Activated naive CD8-positive, alpha-beta T cell treated with anti-CD3 and anti-CD28 coated beads, Interleukin-2, amount 10 ng/mL, durations not matched to agents 7 days and 5 days (primary cell): ENCODE measurements at regions not wholly inside any gene's neighbourhood (a gene's known extent, or its start where the extent isn't known, plus 50 kb on each side); places are given as distances from the start of the nearest gene placed in this dataset.

ENCODE experiments used
- ATAC-seq: fragments of 150-1000 bp; cut with Tn5 transposase; one replicate; pipeline ENCODE4 v1.10.0; 2021; ENCODE audit warnings: low read depth, moderate library complexity
- POLR2A ChIA-PET: fragments of 350-600 bp; sonication (Branson Sonifier 250); formaldehyde crosslinking; loops from one replicate; lab custom pipeline; 2021; ENCODE audit warnings: antibody characterized with exemption; lab: Charles Lee
- DNase-seq: peaks from one replicate; pipeline ENCODE4 v3.0.0; 2021
- H3K27ac Mint-ChIP-seq: one replicate; pipeline ENCODE4 v1.8.0; 2022; ENCODE audit warnings: mild to moderate bottlenecking, mixed read lengths
- H3K27me3 Mint-ChIP-seq: one replicate; pipeline ENCODE4 v1.8.0; 2022; ENCODE audit warnings: mild to moderate bottlenecking, moderate library complexity, mixed read lengths
- H3K36me3 Mint-ChIP-seq: one replicate; pipeline ENCODE4 v1.8.0; 2021; ENCODE audit warnings: mild to moderate bottlenecking, mixed read lengths
- H3K4me1 Mint-ChIP-seq: one replicate; pipeline ENCODE4 v1.8.0; 2021; ENCODE audit warnings: mixed read lengths
- H3K4me3 Mint-ChIP-seq: one replicate; pipeline ENCODE4 v1.8.0; 2022; ENCODE audit warnings: mild to moderate bottlenecking, moderate library complexity, mixed read lengths
- H3K9me3 Mint-ChIP-seq: one replicate; pipeline ENCODE4 v1.8.0; 2021; ENCODE audit warnings: mixed read lengths

DNA sequence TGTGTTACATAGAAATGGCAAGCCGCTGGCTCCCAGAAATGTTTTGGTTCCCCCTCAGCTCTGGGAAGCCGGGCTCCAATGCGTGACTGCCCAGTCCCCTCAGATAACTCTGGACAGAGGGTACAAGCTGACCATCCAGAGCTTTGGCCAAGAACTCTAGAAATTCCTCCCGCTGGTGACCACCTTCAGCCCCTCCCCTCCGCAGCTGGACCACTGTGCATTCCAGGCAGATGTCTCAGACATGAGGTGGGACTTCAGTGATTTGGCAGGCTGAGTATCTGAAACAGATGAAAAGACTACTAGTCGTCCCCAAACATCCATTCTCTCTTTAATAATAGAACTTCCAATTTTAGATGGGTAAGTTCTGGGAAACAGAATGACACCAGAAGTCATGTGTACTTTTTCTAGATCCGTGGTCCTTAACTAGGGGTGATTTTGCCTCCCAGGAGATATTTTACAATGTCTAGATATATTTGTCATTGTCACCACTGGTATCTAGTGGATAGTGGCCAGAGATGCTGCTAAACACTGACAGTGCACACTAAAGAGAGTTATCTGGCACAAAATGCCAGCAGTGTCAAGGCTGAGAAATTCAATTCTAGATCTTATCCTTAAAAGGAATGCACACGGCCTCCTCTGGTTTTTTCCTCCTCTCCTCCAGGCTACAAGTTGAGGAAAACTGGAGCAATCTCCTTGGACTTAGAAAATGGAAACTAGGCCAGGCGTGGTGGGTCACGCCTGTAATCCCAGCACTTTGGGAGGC lies 294.3 kb downstream of the SRBD1 start:
- POLR2A ChIA-PET: no interaction called here
- H3K4me1 Mint-ChIP-seq: no peaks in the 10 kb centered on the region
- no peak for ATAC-seq
- H3K36me3 Mint-ChIP-seq: no peaks in the 10 kb centered on the region
- no peaks in the 10 kb centered on the region for H3K9me3 Mint-ChIP-seq
- H3K4me3 Mint-ChIP-seq: no peak overlapping the region
- no peaks in the 10 kb centered on the region for H3K27me3 Mint-ChIP-seq
- H3K27ac Mint-ChIP-seq: no peak overlapping the region
- DNase-seq: no peak

DNA sequence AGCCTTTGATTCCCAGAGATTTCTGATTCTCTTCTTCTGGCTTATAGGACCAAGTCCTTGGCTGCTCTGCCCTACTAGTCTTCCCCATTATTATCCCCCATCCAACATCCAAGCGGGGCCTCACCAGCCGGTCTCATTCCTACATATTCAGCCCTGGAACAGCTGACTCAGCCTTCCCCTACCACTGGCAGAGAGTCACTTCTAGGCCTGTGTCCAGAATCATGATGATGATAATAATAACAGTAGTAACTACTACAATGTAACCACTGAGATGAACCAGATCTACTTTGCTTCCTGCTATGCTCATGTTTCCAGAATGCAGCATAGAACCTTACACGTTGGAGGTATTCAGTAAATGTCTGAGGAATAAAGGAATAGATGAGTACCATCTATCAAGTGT lies 295.2 kb downstream of the SRBD1 start:
- Mint-ChIP-seq H3K27me3 (no peaks in the 10 kb centered on the region), H3K36me3 (no peaks in the 10 kb centered on the region), H3K27ac (no peak overlapping the region), H3K4me3 (no peak overlapping the region), H3K4me1 (no peaks in the 10 kb centered on the region), H3K9me3 (no peaks in the 10 kb centered on the region)
- ATAC-seq (no peak), DNase-seq (no peak)
- POLR2A ChIA-PET: no interaction called here

DNA sequence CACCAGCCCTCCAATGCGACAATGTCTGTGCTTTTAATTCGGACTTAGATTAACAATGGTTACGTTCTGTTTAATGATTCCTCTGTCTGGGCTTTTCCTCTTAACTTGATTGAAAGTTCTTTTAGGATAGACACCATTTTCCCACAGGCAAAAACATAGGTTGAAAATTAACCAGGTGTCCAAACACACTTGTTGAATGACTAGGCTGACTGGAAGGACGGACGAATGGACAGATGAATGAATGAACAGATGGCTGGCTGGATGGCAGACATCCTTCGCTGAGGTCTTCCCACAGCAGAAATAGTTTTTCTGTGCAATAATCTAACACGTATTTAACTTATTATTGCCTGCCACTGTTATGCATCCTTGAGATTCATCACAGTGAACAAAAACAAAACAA lies 298.8 kb downstream of the SRBD1 start:
- Mint-ChIP-seq H3K27me3 (no peaks in the 10 kb centered on the region), H3K36me3 (no peaks in the 10 kb centered on the region), H3K9me3 (no peaks in the 10 kb centered on the region), H3K4me3 (no peak overlapping the region), H3K4me1 (no peaks in the 10 kb centered on the region), H3K27ac (no peak overlapping the region)
- ATAC-seq (no peak), DNase-seq (no peak)
- POLR2A ChIA-PET: no interaction called here

DNA sequence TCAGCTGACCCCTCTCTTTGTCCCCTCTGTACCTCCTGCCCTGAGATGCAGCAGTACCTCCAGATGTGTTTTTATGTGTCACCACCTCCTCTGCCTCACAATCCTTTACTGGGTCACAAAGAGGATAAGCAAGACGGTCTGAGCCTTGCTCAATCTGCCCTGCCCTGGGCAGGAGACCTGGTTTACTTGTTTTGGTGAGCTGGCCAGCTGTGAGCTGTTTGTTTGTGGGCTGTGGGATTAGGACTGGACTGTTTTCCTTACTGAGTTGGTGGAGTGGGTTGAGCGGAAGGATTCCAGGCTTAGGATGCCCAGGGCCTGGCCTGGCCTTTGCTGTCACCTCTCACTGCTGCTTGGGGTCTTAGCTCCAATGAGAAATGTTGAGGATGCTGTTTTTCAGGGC lies 299.5 kb downstream of the SRBD1 start:
- no peak for ATAC-seq
- no peaks in the 10 kb centered on the region for H3K36me3 Mint-ChIP-seq
- no peak overlapping the region for H3K27ac Mint-ChIP-seq
- POLR2A ChIA-PET: no interaction called here
- H3K27me3 Mint-ChIP-seq: no peaks in the 10 kb centered on the region
- no peak overlapping the region for H3K4me3 Mint-ChIP-seq
- no peak for DNase-seq
- H3K9me3 Mint-ChIP-seq: no peaks in the 10 kb centered on the region
- H3K4me1 Mint-ChIP-seq: no peaks in the 10 kb centered on the region

DNA sequence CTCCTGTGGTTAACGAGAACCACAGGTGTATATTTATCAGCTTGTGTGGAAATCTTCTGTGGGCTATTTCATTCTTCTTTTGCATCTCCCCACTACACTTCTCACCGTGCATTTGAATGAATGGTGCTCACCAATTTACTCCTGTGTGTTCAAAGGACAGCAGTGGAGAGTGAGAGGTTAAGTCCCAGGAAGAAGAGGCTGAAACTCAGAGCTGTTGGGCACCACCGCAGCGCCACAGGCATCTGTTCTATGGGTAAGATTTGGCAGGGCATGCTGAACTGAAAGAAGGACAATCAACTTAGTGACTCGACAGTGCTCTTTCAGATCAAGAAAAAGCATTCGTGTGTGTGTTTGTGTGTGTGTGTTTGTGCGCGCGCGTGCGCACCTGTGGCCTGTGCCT lies 297.9 kb upstream of the SIX2 start:
- H3K27ac Mint-ChIP-seq: no peak overlapping the region
- no peak overlapping the region for H3K4me3 Mint-ChIP-seq
- POLR2A ChIA-PET: no interaction called here
- no peaks in the 10 kb centered on the region for H3K36me3 Mint-ChIP-seq
- ATAC-seq (no peak), DNase-seq (no peak)
- H3K9me3 Mint-ChIP-seq: no peaks in the 10 kb centered on the region
- H3K4me1 Mint-ChIP-seq: peaks cover 2% of the 10 kb centered on the region
- peaks cover 12% of the 10 kb centered on the region for H3K27me3 Mint-ChIP-seq

DNA sequence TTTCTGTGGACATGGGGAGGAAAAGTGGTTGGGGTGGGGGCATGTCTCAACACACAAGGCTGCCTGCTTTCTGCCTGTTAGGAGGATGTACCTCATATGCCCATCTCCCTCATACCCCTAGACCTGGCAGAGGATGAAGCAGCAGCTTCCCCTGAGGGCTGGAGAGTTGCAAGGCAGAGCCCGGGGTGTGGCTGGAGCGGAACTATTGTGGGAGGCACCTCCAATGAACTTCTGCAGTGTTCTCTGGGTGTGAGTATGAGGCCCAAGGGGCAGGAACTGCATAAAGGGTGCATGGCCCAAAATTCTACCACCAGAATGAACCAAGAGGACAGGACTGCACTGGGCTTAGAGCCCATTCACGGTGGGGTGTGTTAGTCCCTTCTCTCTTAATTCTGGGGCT lies 296.3 kb upstream of the SIX2 start:
- POLR2A ChIA-PET: no interaction called here
- Mint-ChIP-seq H3K27me3 (peaks cover 12% of the 10 kb centered on the region), H3K36me3 (no peaks in the 10 kb centered on the region), H3K4me3 (no peak overlapping the region), H3K27ac (no peak overlapping the region), H3K9me3 (no peaks in the 10 kb centered on the region), H3K4me1 (peaks cover 2% of the 10 kb centered on the region)
- no peak for DNase-seq
- no peak for ATAC-seq

DNA sequence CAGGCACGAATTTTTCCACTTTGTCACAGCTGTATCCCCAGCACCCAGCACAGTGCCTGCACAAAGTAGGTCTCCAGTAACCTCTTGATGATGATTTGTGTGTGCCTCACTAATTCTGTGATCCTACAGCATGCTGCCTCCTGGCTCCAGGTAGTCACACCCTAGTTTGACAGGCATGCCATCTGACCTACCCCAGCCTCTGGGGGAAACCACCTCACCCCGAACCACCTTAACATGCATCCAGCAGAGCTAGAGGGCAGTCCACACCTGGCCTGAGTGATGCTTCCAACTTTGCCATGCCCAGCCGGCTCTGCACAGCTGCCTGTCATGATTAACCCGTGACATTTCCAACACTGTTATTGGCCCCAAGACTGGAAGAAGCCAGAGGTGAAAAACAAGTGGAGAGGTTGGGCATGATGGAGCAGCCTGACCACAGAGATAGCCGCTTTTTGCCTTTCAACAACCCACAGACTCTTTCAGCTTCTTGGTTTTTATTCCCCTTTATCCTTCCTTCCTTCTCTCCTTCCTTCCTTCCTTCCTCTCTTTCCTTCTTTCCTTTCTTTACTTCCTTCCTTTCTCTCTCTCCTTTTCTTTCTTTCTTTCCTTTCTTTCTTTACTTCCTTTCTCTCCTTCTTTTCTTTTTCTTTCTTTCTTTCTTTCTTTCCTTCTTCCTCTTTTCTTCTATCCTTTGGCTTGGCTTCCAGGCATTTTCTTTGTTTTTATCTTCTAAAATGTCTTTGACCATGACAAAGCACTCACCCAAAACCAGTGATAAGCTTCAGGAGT lies 294.4 kb upstream of the SIX2 start:
- ATAC-seq: no peak
- DNase-seq: no peak
- Mint-ChIP-seq H3K27me3 (peaks cover 12% of the 10 kb centered on the region), H3K27ac (no peak overlapping the region), H3K4me1 (peaks cover 2% of the 10 kb centered on the region), H3K9me3 (no peaks in the 10 kb centered on the region), H3K36me3 (no peaks in the 10 kb centered on the region), H3K4me3 (no peak overlapping the region)
- POLR2A ChIA-PET: no interaction called here

DNA sequence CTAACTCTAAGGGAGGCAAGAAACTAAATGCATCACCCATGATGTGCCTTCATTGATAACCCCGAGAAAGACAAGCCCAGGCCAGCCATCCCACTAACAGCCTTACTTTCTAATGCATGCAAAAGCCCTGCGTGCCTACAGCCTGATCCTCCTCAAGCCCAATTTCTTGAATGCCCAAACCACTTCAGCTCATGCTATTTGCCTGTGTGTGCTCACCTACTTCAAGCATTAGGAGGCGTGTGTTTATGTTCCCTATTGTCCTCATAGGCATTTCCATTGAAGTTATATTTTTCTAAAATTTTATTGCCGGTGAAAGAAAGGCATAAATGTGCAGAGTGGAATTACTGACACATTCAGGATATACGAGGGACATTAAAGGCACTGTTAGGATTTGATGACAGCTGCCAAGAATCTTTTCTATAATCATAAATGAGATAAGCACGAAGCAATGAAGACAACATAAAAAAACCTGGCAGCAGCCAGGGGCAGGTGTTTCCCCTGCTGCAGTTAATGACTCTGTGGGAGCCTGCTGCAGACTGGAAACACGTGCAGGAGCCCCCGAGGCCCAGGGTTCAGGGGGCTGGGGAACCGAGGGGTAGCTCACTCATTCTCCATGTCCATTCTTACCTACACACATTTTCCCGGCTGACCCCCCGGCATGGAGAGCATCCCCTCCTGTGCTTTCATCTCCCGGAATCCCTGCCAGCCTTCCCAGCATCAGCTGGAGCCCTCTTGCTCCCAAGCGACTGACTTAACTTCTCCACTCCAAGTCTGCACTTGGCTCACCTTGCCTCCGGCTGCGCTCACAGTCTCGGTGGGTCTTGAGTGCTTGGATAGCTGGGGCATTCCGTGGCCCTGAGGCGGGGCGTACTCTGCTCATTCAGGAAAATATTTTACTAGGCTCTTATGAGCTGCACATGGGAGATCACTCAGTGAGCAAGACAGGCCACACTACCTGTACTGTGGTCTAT lies 292.3 kb upstream of the SIX2 start:
- DNase-seq: no peak
- no peak overlapping the region for H3K4me3 Mint-ChIP-seq
- peaks cover 2% of the 10 kb centered on the region for H3K4me1 Mint-ChIP-seq
- H3K9me3 Mint-ChIP-seq: no peaks in the 10 kb centered on the region
- no peak for ATAC-seq
- no peak overlapping the region for H3K27ac Mint-ChIP-seq
- POLR2A ChIA-PET: no interaction called here
- H3K27me3 Mint-ChIP-seq: peaks cover 12% of the 10 kb centered on the region
- no peaks in the 10 kb centered on the region for H3K36me3 Mint-ChIP-seq

DNA sequence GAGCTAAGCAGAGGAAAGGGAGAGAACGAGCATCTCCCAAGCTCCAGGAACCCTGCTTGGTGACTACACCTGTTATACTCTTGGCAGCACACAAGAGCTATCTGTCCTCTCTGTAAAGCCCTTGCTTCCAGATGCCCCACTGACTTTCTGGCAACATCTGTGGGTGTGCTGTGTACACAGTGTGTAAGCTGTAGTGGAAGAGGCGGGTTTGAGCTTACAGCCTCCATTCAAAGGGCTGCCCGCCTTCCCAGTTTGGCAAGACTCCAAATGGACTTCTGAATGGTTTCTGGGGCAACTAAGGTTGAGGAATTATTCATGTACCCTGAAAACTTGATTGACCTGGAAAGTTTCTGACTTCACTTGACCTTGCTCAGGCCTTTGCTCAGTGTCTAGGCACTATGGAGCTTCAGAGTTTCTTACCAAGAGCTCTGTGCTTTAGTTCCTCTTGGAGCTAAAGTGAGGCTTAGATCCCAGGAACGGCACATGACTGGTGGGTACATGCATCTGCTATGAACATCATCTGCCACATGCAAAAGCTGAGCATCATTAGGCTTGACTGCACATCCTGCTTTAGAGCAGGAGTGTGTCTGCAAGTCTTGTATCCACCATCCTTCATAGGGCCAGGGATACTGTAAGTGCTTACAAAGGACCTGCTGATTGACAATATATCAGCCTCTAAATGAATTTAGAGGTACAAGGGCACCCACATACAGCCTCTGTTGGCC lies 290.9 kb upstream of the SIX2 start:
- peaks cover 13% of the 10 kb centered on the region for H3K27me3 Mint-ChIP-seq
- H3K27ac Mint-ChIP-seq: no peak overlapping the region
- ATAC-seq: no peak
- no peaks in the 10 kb centered on the region for H3K36me3 Mint-ChIP-seq
- H3K9me3 Mint-ChIP-seq: no peaks in the 10 kb centered on the region
- peaks cover 2% of the 10 kb centered on the region for H3K4me1 Mint-ChIP-seq
- DNase-seq: no peak
- POLR2A ChIA-PET: no interaction called here
- H3K4me3 Mint-ChIP-seq: no peak overlapping the region

DNA sequence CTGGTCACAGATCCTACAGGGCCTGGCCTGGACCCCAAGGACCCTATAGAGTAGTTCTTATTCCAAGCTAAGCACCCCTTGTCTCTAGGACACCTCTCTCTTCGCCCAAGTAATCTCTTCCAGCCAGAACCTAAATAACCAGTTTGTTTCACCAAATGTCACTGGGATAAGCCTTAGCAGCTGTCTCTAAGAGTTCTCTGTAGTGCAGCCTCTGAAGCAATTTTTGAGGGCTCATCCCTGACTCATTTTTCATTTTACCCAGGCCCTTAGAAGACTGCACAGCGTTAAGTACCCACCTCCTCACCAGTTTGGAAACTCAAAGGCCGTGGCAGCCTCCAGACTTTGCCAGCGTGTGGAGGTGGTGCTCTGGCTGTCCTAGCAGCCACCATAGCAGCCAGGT lies 290.1 kb upstream of the SIX2 start:
- H3K9me3 Mint-ChIP-seq: no peaks in the 10 kb centered on the region
- DNase-seq (no peak), ATAC-seq (no peak)
- H3K36me3 Mint-ChIP-seq: no peaks in the 10 kb centered on the region
- no peak overlapping the region for H3K27ac Mint-ChIP-seq
- H3K27me3 Mint-ChIP-seq: peaks cover 13% of the 10 kb centered on the region
- POLR2A ChIA-PET: no interaction called here
- H3K4me1 Mint-ChIP-seq: peaks cover 2% of the 10 kb centered on the region
- H3K4me3 Mint-ChIP-seq: no peak overlapping the region

DNA sequence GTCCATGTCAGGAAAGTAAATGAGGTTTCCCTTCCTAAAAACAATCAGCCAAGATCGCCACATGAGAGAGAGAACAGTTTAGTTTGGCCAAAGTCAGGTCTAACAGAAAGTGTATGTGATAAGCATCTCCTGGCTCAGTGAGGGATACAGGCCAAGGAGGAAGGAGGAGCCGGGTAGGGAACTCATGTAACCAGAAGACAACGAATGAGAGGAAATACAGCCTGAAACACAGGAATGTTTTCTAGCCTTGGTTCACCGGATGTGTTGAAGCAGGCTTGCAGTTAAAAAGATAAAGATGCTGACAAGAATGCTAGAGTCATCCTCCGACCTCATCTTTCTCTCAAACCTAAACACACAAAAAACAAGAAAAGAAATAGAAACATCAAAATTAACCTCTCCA lies 283.9 kb upstream of the SIX2 start:
- ATAC-seq: no peak
- peaks cover 11% of the 10 kb centered on the region for H3K27me3 Mint-ChIP-seq
- no peaks in the 10 kb centered on the region for H3K4me1 Mint-ChIP-seq
- POLR2A ChIA-PET: no interaction called here
- no peak for DNase-seq
- H3K4me3 Mint-ChIP-seq: no peak overlapping the region
- no peaks in the 10 kb centered on the region for H3K9me3 Mint-ChIP-seq
- H3K27ac Mint-ChIP-seq: no peak overlapping the region
- H3K36me3 Mint-ChIP-seq: no peaks in the 10 kb centered on the region

DNA sequence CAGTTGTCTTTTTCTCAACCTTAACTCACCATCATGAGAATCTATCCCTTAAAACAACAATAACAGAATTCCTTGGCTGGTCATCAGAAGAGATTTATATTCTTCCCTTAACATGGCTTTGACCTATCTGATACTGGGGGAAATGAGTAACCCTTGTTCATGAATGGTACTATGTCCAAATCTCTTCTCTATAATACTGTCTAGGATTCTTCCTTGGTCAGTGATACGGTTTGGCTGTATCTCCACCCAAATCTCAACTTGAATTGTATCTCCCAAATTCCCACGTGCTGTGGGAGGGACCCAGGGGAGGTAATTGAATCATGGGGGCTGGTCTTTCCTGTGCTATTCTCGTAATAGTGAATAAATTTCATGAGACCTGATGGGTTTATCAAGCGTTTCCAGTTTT lies 282.0 kb upstream of the SIX2 start:
- no peaks in the 10 kb centered on the region for H3K36me3 Mint-ChIP-seq
- H3K27me3 Mint-ChIP-seq: peaks cover 11% of the 10 kb centered on the region
- no peaks in the 10 kb centered on the region for H3K4me1 Mint-ChIP-seq
- DNase-seq (no peak), ATAC-seq (no peak)
- POLR2A ChIA-PET: no interaction called here
- no peaks in the 10 kb centered on the region for H3K9me3 Mint-ChIP-seq
- no peak overlapping the region for H3K27ac Mint-ChIP-seq
- no peak overlapping the region for H3K4me3 Mint-ChIP-seq
